HG03378 (cell line): ENCODE measurements at regions not wholly inside any gene's neighbourhood (a gene's known extent, or its start where the extent isn't known, plus 50 kb on each side); places are given as distances from the start of the nearest gene placed in this dataset.
"Not testable (repeated sequence)": the region's sequence is repeated elsewhere in the genome, so short reads cannot be mapped to it uniquely, and the experiment has no call there.

Source experiments
- ATAC-seq: cut with Tn5 transposase; IDR thresholded peaks from one replicate; pipeline ENCODE4 v1.9.1; 2021; ENCODE audit warnings: mild to moderate bottlenecking, moderate library complexity; ENCODE audit not compliant: unreplicated experiment

GRCh38 chr2:37757456-37757855 is 86.0 kb upstream of the CDC42EP3 start:
- ATAC-seq: not testable (repeated sequence)

GRCh38 chr2:37758141-37758601 is 86.7 kb upstream of the CDC42EP3 start:
- not testable (repeated sequence) for ATAC-seq

GRCh38 chr2:37759989-37760388 is 88.5 kb upstream of the CDC42EP3 start:
- ATAC-seq: not testable (repeated sequence)

- ATAC-seq: no peak
These were observed 89.0 kb upstream of the CDC42EP3 start for GRCh38 chr2:37760471-37760870.

- not testable (repeated sequence) for ATAC-seq
These were observed 90.8 kb upstream of the CDC42EP3 start for GRCh38 chr2:37762281-37762680.

- ATAC-seq: no peak
These were observed 93.3 kb upstream of the CDC42EP3 start for GRCh38 chr2:37764739-37765138.

GRCh38 chr2:37766106-37766505 is 94.7 kb upstream of the CDC42EP3 start:
- no peak for ATAC-seq

- no peak for ATAC-seq
These were observed 95.6 kb upstream of the CDC42EP3 start for GRCh38 chr2:37767046-37767445.

- no peak for ATAC-seq
These were observed 96.8 kb upstream of the CDC42EP3 start for GRCh38 chr2:37767959-37768925.

- no peak for ATAC-seq
These were observed 98.1 kb upstream of the CDC42EP3 start for GRCh38 chr2:37769551-37769950.

GRCh38 chr2:37770797-37771196 is 99.4 kb upstream of the CDC42EP3 start:
- no peak for ATAC-seq

- ATAC-seq: no peak
These were observed 100.2 kb upstream of the CDC42EP3 start for GRCh38 chr2:37771600-37772088.

- ATAC-seq: no peak
These were observed 102.1 kb upstream of the CDC42EP3 start for GRCh38 chr2:37773371-37774130.

GRCh38 chr2:37774171-37774944 is 102.9 kb upstream of the CDC42EP3 start:
- ATAC-seq: not testable (repeated sequence)

- no peak for ATAC-seq
These were observed 103.8 kb upstream of the CDC42EP3 start for GRCh38 chr2:37774976-37775907.

- ATAC-seq: no peak
These were observed 104.4 kb upstream of the CDC42EP3 start for GRCh38 chr2:37775908-37776250.

GRCh38 chr2:37776487-37776886 is 105.0 kb upstream of the CDC42EP3 start:
- ATAC-seq: no peak

- no peak for ATAC-seq
These were observed 107.7 kb upstream of the CDC42EP3 start for GRCh38 chr2:37779139-37779538.

GRCh38 chr2:37779611-37780386 is 108.4 kb upstream of the CDC42EP3 start:
- no peak for ATAC-seq
